ENCODE measurements at regions not wholly inside any gene's neighbourhood (a gene's known extent, or its start where the extent isn't known, plus 50 kb on each side); places are given as distances from the start of the nearest gene placed in this dataset.

DNA sequence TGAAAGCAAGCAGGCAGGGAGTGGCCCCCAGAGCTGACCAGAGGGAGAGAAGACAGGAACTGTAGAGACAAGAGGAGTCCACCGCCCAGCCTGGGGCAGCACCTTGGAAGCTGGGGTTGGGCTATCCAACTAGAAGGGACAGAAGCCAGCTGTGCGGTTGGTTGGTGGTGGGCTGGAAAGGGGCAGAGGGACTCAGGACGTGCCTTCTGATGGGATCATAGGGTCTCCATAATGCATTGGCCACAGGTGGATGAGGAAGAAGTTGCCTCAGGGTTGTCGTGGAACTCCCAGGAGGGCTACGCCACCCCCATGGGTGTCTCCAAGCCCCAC is 114.0 kb upstream of the RET start:
- DNase-seq = no peak
- Histone ChIP-seq H3K4me3 (ENCODE audit: control insufficient read depth in 1 of 7, extremely low read depth in 1 of 7, insufficient read depth in 4 of 7, low read depth in 2 of 7, low read length in 6 of 7) (no peak overlapping the region), H3K27me3 (replicated peaks in 2 of 5; ENCODE audit: control insufficient read depth in 4 of 5, insufficient read depth in 5 of 5, low read length in 4 of 5) (no peaks in the 10 kb centered on the region), H3K27ac (ENCODE audit: insufficient read depth in 1 of 2, low read depth in 1 of 2, low read length in 2 of 2, poor library complexity in 1 of 2, severe bottlenecking in 2 of 2) (no peak overlapping the region), H3K9me3 (ENCODE audit: control extremely low read depth in 1 of 5, control insufficient read depth in 4 of 5, insufficient read depth in 2 of 5, low read depth in 1 of 5, low read length in 4 of 5) (no peaks in the 10 kb centered on the region), H3K36me3 (ENCODE audit: control insufficient read depth in 4 of 4, insufficient read depth in 4 of 4, low read length in 3 of 4) (no peaks in the 10 kb centered on the region), H3K4me1 (ENCODE audit: control extremely low read depth in 1 of 4, control insufficient read depth in 4 of 4, insufficient read depth in 4 of 4, low read length in 3 of 4) (peaks cover 4 to 20% (median 16%) of the 10 kb centered on the region in 4 experiments)
- ChIA-PET CTCF (no interaction called here), POLR2A (no interaction called here)
- WGBS (ENCODE audit: insufficient coverage) = 92% methylated on average over 4 of the region's 5 CpGs

DNA sequence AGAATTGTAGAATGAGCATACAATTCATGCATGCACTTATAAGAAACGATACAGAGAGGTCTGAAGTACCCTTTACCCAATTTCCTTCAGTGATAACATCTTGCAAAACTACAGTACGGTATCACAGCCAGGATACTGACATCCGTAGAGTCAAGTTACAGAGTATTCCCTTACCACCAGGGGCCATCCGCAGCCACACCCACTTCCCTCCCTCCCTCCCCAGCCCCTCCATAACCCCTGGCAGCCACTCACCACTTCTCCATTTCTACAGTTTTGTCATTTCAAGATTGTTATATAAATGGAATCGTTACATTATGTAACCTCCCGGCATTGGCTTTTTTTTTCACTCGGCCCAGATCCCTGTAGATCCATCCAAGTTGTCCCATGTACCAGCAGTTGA is 113.6 kb upstream of the RET start:
- Histone ChIP-seq H3K9me3 (ENCODE audit: control extremely low read depth in 1 of 5, control insufficient read depth in 4 of 5, insufficient read depth in 2 of 5, low read depth in 1 of 5, low read length in 4 of 5) (no peaks in the 10 kb centered on the region), H3K27ac (ENCODE audit: insufficient read depth in 1 of 2, low read depth in 1 of 2, low read length in 2 of 2, poor library complexity in 1 of 2, severe bottlenecking in 2 of 2) (no peak overlapping the region), H3K4me3 (ENCODE audit: control insufficient read depth in 1 of 7, extremely low read depth in 1 of 7, insufficient read depth in 4 of 7, low read depth in 2 of 7, low read length in 6 of 7) (peak overlapping the region in 1 of 7 experiments; percentile 7), H3K27me3 (replicated peaks in 2 of 5; ENCODE audit: control insufficient read depth in 4 of 5, insufficient read depth in 5 of 5, low read length in 4 of 5) (no peaks in the 10 kb centered on the region), H3K36me3 (ENCODE audit: control insufficient read depth in 4 of 4, insufficient read depth in 4 of 4, low read length in 3 of 4) (no peaks in the 10 kb centered on the region), H3K4me1 (ENCODE audit: control extremely low read depth in 1 of 4, control insufficient read depth in 4 of 4, insufficient read depth in 4 of 4, low read length in 3 of 4) (peaks cover 4 to 20% (median 16%) of the 10 kb centered on the region in 4 experiments)
- 0% methylated on average over 3 of the region's 7 CpGs for WGBS (ENCODE audit: insufficient coverage)
- DNase-seq = peak; percentile 76 to 94 (median 93)
- ChIA-PET POLR2A (no interaction called here), CTCF (interaction anchor here (0.8 kb wide), 1 partner anchor 9 kb away, joined by 3 read pairs; no protein-coding TSS in a partner anchor)

DNA sequence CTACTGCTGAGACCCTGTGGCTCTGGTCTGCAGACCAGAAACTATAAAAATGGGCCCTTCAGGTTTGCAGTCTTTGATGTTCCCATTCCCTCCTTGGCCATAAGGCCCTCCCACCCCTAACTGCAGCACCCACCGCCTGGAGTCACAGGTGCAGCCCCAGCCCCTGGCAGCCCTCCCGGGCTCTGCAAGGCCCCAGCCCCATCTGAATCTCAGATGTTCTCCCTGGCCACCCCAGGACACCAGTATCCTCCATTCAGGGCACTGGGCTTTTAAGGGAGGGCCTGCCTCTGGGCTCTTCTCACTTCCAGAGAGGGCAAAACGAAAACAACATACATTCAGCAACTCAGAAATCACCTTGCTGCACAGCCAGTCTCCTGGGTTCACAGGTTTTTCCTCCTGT is 107.7 kb upstream of the RET start:
- Histone ChIP-seq H3K36me3 (ENCODE audit: control insufficient read depth in 4 of 4, insufficient read depth in 4 of 4, low read length in 3 of 4) (no peaks in the 10 kb centered on the region), H3K27ac (ENCODE audit: insufficient read depth in 1 of 2, low read depth in 1 of 2, low read length in 2 of 2, poor library complexity in 1 of 2, severe bottlenecking in 2 of 2) (no peak overlapping the region), H3K4me3 (ENCODE audit: control insufficient read depth in 1 of 7, extremely low read depth in 1 of 7, insufficient read depth in 4 of 7, low read depth in 2 of 7, low read length in 6 of 7) (no peak overlapping the region), H3K9me3 (ENCODE audit: control extremely low read depth in 1 of 5, control insufficient read depth in 4 of 5, insufficient read depth in 2 of 5, low read depth in 1 of 5, low read length in 4 of 5) (no peaks in the 10 kb centered on the region), H3K4me1 (ENCODE audit: control extremely low read depth in 1 of 4, control insufficient read depth in 4 of 4, insufficient read depth in 4 of 4, low read length in 3 of 4) (peaks cover 0 to 5% (median 2%) of the 10 kb centered on the region in 4 experiments), H3K27me3 (replicated peaks in 2 of 5; ENCODE audit: control insufficient read depth in 4 of 5, insufficient read depth in 5 of 5, low read length in 4 of 5) (no peaks in the 10 kb centered on the region)
- POLR2A ChIA-PET = no interaction called here
- whole genome bisulfite sequencing (ENCODE audit: insufficient coverage) = 100% methylated on average over 3 of the region's 3 CpGs
- CTCF ChIA-PET = no interaction called here
- no peak for DNase-seq

DNA sequence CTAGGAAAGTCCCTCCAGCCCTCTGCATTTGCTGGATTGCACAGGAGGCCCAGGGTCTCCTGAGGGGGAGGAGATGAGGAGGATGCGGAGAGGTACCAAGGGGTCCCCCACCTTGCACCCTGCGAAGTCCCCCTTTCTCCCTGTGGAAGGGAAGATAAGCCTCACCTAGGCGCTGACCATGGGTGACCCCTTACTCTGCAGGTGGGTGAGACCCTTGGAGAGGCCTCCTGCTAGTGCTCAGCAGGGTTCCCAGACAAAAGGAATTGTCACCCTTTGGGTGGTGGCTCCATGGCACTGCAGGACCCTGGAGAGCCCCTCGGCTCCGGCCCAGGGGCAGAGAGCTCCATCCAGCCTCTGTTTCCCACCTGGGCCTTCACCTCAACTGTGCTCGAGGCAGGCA is 107.0 kb upstream of the RET start:
- Histone ChIP-seq H3K9me3 (ENCODE audit: control extremely low read depth in 1 of 5, control insufficient read depth in 4 of 5, insufficient read depth in 2 of 5, low read depth in 1 of 5, low read length in 4 of 5) (no peaks in the 10 kb centered on the region), H3K36me3 (ENCODE audit: control insufficient read depth in 4 of 4, insufficient read depth in 4 of 4, low read length in 3 of 4) (no peaks in the 10 kb centered on the region), H3K4me1 (ENCODE audit: control extremely low read depth in 1 of 4, control insufficient read depth in 4 of 4, insufficient read depth in 4 of 4, low read length in 3 of 4) (peaks cover 0 to 7% (median 3%) of the 10 kb centered on the region in 4 experiments), H3K27me3 (replicated peaks in 2 of 5; ENCODE audit: control insufficient read depth in 4 of 5, insufficient read depth in 5 of 5, low read length in 4 of 5) (no peaks in the 10 kb centered on the region), H3K4me3 (ENCODE audit: control insufficient read depth in 1 of 7, extremely low read depth in 1 of 7, insufficient read depth in 4 of 7, low read depth in 2 of 7, low read length in 6 of 7) (no peak overlapping the region), H3K27ac (ENCODE audit: insufficient read depth in 1 of 2, low read depth in 1 of 2, low read length in 2 of 2, poor library complexity in 1 of 2, severe bottlenecking in 2 of 2) (no peak overlapping the region)
- 95% methylated on average over 3 of the region's 6 CpGs for WGBS (ENCODE audit: insufficient coverage)
- ChIA-PET POLR2A (no interaction called here), CTCF (interaction anchor here (1.4 kb wide), 1 partner anchor 124 kb away, joined by 4 read pairs; no protein-coding TSS in a partner anchor)
- DNase-seq = no peak

DNA sequence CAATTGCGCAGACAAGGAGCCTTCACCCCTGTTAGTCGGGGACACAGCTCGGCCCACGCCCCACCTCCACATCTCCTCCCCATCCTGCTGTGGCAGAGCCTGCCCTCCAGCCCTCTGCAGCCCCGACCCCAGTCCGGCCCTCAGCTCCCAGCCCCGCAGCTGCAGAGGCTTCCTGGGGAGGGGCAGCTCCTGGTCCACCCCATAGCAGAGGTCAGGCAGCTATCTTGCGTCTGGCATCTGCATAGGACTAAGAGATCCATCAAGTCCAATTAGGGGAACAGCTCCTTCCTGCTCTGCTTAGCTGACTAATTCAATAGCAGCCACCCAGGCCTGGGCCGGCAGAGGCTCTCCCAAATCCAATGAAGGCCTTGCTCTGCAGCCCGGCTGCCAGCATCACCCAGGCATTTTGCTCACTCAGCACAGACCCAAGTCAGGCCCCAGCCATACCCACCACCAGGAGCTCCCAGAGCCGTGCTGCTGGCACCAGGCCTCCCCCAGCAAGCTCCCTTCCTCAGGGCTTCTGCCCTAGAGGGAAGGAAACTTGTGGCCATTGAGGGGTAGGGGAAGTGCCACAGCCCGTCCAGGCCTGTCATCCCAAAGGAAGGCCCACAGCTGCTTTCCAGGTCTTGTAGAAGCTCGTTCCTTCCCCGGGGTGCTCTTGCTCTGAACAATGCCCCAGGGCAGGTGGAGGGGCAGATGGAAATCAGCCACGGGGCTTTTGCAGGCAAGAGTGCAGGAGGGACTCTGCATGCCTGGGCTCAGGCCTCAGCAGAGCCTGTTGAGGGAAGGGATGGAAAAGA is 106.2 kb upstream of the RET start:
- Histone ChIP-seq H3K27me3 (replicated peaks in 2 of 5; ENCODE audit: control insufficient read depth in 4 of 5, insufficient read depth in 5 of 5, low read length in 4 of 5) (no peaks in the 10 kb centered on the region), H3K4me1 (ENCODE audit: control extremely low read depth in 1 of 4, control insufficient read depth in 4 of 4, insufficient read depth in 4 of 4, low read length in 3 of 4) (peaks cover 0 to 12% (median 7%) of the 10 kb centered on the region in 4 experiments), H3K4me3 (ENCODE audit: control insufficient read depth in 1 of 7, extremely low read depth in 1 of 7, insufficient read depth in 4 of 7, low read depth in 2 of 7, low read length in 6 of 7) (no peak overlapping the region), H3K36me3 (ENCODE audit: control insufficient read depth in 4 of 4, insufficient read depth in 4 of 4, low read length in 3 of 4) (no peaks in the 10 kb centered on the region), H3K9me3 (ENCODE audit: control extremely low read depth in 1 of 5, control insufficient read depth in 4 of 5, insufficient read depth in 2 of 5, low read depth in 1 of 5, low read length in 4 of 5) (no peaks in the 10 kb centered on the region), H3K27ac (ENCODE audit: insufficient read depth in 1 of 2, low read depth in 1 of 2, low read length in 2 of 2, poor library complexity in 1 of 2, severe bottlenecking in 2 of 2) (no peak overlapping the region)
- 82% methylated on average over 13 of the region's 15 CpGs for WGBS (ENCODE audit: insufficient coverage)
- POLR2A ChIA-PET = no interaction called here
- DNase-seq = no peak
- CTCF ChIA-PET = interaction anchor here (1.4 kb wide), 1 partner anchor 123 kb away, joined by 4 read pairs; no protein-coding TSS in a partner anchor

DNA sequence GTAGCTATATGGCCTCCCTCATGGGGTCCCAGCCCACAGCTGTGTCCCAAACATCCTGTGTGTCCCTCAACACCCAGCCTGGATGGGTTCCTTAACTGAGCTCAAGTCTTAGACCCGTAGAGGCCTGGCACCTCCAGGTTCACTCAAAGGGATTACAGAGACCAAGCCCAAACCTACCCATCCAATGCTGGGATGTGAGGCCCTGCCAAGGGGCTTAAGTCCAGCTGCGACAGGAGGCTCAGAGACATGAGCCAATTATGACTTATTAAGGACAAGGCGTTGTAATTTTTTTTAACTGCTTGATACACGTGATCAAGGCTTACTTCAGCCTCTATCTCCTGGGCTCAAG is 105.6 kb upstream of the RET start:
- Histone ChIP-seq H3K4me3 (ENCODE audit: control insufficient read depth in 1 of 7, extremely low read depth in 1 of 7, insufficient read depth in 4 of 7, low read depth in 2 of 7, low read length in 6 of 7) (no peak overlapping the region), H3K9me3 (ENCODE audit: control extremely low read depth in 1 of 5, control insufficient read depth in 4 of 5, insufficient read depth in 2 of 5, low read depth in 1 of 5, low read length in 4 of 5) (no peaks in the 10 kb centered on the region), H3K4me1 (ENCODE audit: control extremely low read depth in 1 of 4, control insufficient read depth in 4 of 4, insufficient read depth in 4 of 4, low read length in 3 of 4) (peaks cover 0 to 11% (median 7%) of the 10 kb centered on the region in 4 experiments), H3K27me3 (replicated peaks in 2 of 5; ENCODE audit: control insufficient read depth in 4 of 5, insufficient read depth in 5 of 5, low read length in 4 of 5) (no peaks in the 10 kb centered on the region), H3K36me3 (ENCODE audit: control insufficient read depth in 4 of 4, insufficient read depth in 4 of 4, low read length in 3 of 4) (no peaks in the 10 kb centered on the region), H3K27ac (ENCODE audit: insufficient read depth in 1 of 2, low read depth in 1 of 2, low read length in 2 of 2, poor library complexity in 1 of 2, severe bottlenecking in 2 of 2) (no peak overlapping the region)
- WGBS (ENCODE audit: insufficient coverage) = 97% methylated on average over 4 of the region's 4 CpGs
- DNase-seq = no peak
- ChIA-PET POLR2A (no interaction called here), CTCF (interaction anchor here (1.4 kb wide), 1 partner anchor 123 kb away, joined by 4 read pairs; no protein-coding TSS in a partner anchor)

DNA sequence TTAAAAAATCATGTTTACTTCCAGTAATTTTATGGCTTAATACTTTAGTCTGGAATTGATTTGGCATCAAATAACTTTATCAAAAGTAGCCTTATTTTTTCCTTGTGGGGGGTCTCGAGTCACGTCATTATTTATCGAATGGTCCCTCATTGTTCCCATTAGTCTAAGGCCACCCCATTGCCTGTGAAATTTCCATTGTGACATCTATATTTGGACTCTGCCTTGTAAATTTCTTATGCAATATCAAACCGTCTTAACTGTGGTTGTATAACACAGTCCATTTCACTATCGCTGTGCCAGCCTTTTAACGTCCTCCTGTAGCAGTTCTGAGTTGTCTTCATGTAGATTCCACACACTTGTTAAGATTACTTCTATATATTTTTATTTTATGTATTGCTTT is 103.9 kb upstream of the RET start:
- no peaks in the 10 kb centered on the region for H3K9me3 ChIP-seq (ENCODE audit: control extremely low read depth in 1 of 5, control insufficient read depth in 4 of 5, insufficient read depth in 2 of 5, low read depth in 1 of 5, low read length in 4 of 5)
- H3K4me1 ChIP-seq (ENCODE audit: control extremely low read depth in 1 of 4, control insufficient read depth in 4 of 4, insufficient read depth in 4 of 4, low read length in 3 of 4) = peaks cover 0 to 10% (median 6%) of the 10 kb centered on the region in 4 experiments
- H3K27me3 ChIP-seq (replicated peaks in 2 of 5; ENCODE audit: control insufficient read depth in 4 of 5, insufficient read depth in 5 of 5, low read length in 4 of 5) = no peaks in the 10 kb centered on the region
- CTCF ChIA-PET = no interaction called here
- H3K36me3 ChIP-seq (ENCODE audit: control insufficient read depth in 4 of 4, insufficient read depth in 4 of 4, low read length in 3 of 4) = no peaks in the 10 kb centered on the region
- POLR2A ChIA-PET = no interaction called here
- DNase-seq = no peak
- 91% methylated on average over 4 of the region's 6 CpGs for WGBS (ENCODE audit: insufficient coverage)
- H3K4me3 ChIP-seq (ENCODE audit: control insufficient read depth in 1 of 7, extremely low read depth in 1 of 7, insufficient read depth in 4 of 7, low read depth in 2 of 7, low read length in 6 of 7) = no peak overlapping the region
- no peak overlapping the region for H3K27ac ChIP-seq (ENCODE audit: insufficient read depth in 1 of 2, low read depth in 1 of 2, low read length in 2 of 2, poor library complexity in 1 of 2, severe bottlenecking in 2 of 2)
